GM19328 (cell line): ENCODE measurements at regions not wholly inside any gene's neighbourhood (a gene's known extent, or its start where the extent isn't known, plus 50 kb on each side); places are given as distances from the start of the nearest gene placed in this dataset.
"Not testable (repeated sequence)": the region's sequence is repeated elsewhere in the genome, so short reads cannot be mapped to it uniquely, and the experiment has no call there.

Experiments
- ATAC-seq: cut with Tn5 transposase; IDR thresholded peaks from one replicate; pipeline ENCODE4 v1.9.1; 2021; ENCODE audit warnings: mild to moderate bottlenecking, moderate library complexity; ENCODE audit not compliant: unreplicated experiment

GRCh38 chr1:25171013-25171412 is 61.3 kb downstream of the SYF2 start:
- not testable (repeated sequence) for ATAC-seq

GRCh38 chr1:25170439-25170838 is 61.9 kb downstream of the SYF2 start:
- ATAC-seq, result no peak

- ATAC-seq, result no peak
Measured at GRCh38 chr1:25169610-25170009, 62.7 kb downstream of the SYF2 start.

GRCh38 chr1:25169168-25169567 is 63.1 kb downstream of the SYF2 start:
- ATAC-seq, result no peak

GRCh38 chr1:25168193-25169071 is 63.9 kb downstream of the SYF2 start:
- ATAC-seq, result no peak

GRCh38 chr1:25167269-25168192 is 64.8 kb downstream of the SYF2 start:
- ATAC-seq, result no peak

- ATAC-seq, result no peak
Measured at GRCh38 chr1:25166847-25167246, 65.5 kb downstream of the SYF2 start.

GRCh38 chr1:25163986-25164385 is 68.3 kb downstream of the SYF2 start:
- ATAC-seq, result no peak

GRCh38 chr1:25161981-25162380 is 70.3 kb downstream of the SYF2 start:
- no peak for ATAC-seq

- ATAC-seq, result no peak
Measured at GRCh38 chr1:25157846-25158245, 74.5 kb downstream of the SYF2 start.

- ATAC-seq, result no peak
Measured at GRCh38 chr1:25150985-25151495, 81.3 kb downstream of the SYF2 start.

GRCh38 chr1:25148673-25149300 is 83.5 kb downstream of the SYF2 start:
- no peak for ATAC-seq

- ATAC-seq, result no peak
Measured at GRCh38 chr1:25146451-25146855, 85.8 kb downstream of the SYF2 start.

GRCh38 chr1:25145775-25146393 is 86.4 kb downstream of the SYF2 start:
- no peak for ATAC-seq

- no peak for ATAC-seq
Measured at GRCh38 chr1:25140073-25140797, 92.1 kb downstream of the SYF2 start.

- no peak for ATAC-seq
Measured at GRCh38 chr1:25137521-25138395, 94.5 kb downstream of the SYF2 start.

- no peak for ATAC-seq
Measured at GRCh38 chr1:25137106-25137505, 95.2 kb downstream of the SYF2 start.

- no peak for ATAC-seq
Measured at GRCh38 chr1:25135909-25136308, 96.4 kb downstream of the SYF2 start.
